Endothelial cell of umbilical vein (primary cell): ENCODE measurements at regions not wholly inside any gene's neighbourhood (a gene's known extent, or its start where the extent isn't known, plus 50 kb on each side); places are given as distances from the start of the nearest gene placed in this dataset.

Experiments
- CTCF ChIP-seq, 2 donors: IDR thresholded peaks; 1 replicate in 1 of 2; 2 replicates in 1 of 2; pipeline ENCODE4 v1.5.1; 2011; ENCODE audit warnings: low read length in 2 of 2, mild to moderate bottlenecking in 2 of 2, moderate library complexity in 2 of 2, control low read depth in 1 of 2, inconsistent platforms in 1 of 2, low read depth in 1 of 2; ENCODE audit not compliant: insufficient read depth in 1 of 2; ENCODE audit errors: extremely low read depth in 1 of 2
- MYC ChIP-seq: IDR thresholded peaks from one replicate; pipeline ENCODE4 v1.6.1; 2011; ENCODE audit warnings: mild to moderate bottlenecking, low read depth, low read length
- POLR2AphosphoS5 ChIP-seq: IDR thresholded peaks from 2 replicates; pipeline ENCODE4 v1.6.1; 2012; ENCODE audit warnings: low read depth, mild to moderate bottlenecking, control low read depth, low read length, moderate library complexity; ENCODE audit not compliant: insufficient read depth

GRCh38 chr1:209364716-209365115, 218.8 kb upstream of the CAMK1G start:
- TF ChIP-seq CTCF (IDR thresholded peaks at IDR 0.05; ENCODE audit: extremely low read depth in 1 of 2, insufficient read depth in 1 of 2, low read depth in 1 of 2, low read length in 2 of 2) = no peak
- no peak for TF ChIP-seq POLR2AphosphoS5
- TF ChIP-seq MYC = no peak
